ENCODE measurements at regions not wholly inside any gene's neighbourhood (a gene's known extent, or its start where the extent isn't known, plus 50 kb on each side); places are given as distances from the start of the nearest gene placed in this dataset.
"Not testable (repeated sequence)": the region's sequence is repeated elsewhere in the genome, so short reads cannot be mapped to it uniquely, and the experiment has no call there.

DNA sequence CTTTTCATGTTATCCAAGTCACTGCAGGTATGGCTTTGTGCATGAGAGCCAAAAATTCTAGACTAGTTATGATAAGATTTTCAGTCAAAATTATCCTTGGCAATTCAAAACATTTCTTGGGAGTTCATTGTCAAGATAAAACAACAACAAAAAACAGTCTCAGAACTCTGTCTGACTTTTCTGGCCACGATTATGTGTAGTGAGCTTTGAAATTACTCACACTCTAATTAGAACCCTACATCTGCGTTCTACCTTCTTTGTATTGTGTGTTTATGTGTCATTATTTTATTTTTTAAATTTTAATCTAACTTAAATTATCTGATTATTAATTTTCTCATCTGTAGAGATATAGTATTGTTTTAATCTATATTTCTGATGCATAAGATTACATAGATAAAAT lies 459.2 kb downstream of the FRK start:
- H3K4me3 Mint-ChIP-seq (ENCODE audit: low read depth, unreplicated experiment), result no peak overlapping the region
- H3K27me3 Mint-ChIP-seq (ENCODE audit: unreplicated experiment), result no peaks in the 10 kb centered on the region
- no peaks in the 10 kb centered on the region for H3K4me1 Mint-ChIP-seq (ENCODE audit: low read depth, unreplicated experiment)
- H3K9me3 Mint-ChIP-seq (ENCODE audit: low read depth, unreplicated experiment), result peaks cover 4% of the 10 kb centered on the region
- BruUV-seq (replicated peaks), result no TSS peak
- no peak overlapping the region for H3K27ac Mint-ChIP-seq (ENCODE audit: unreplicated experiment)
- no peak for DNase-seq
- intact Hi-C loops (cut with micrococcal nuclease; ENCODE audit: unreplicated experiment), result no loop called here
- CTCF ChIA-PET, result interaction anchor here (0.7 kb wide), 1 partner anchor 117 kb away, joined by 3 read pairs; no protein-coding TSS in a partner anchor
- no peaks in the 10 kb centered on the region for H3K36me3 Mint-ChIP-seq (ENCODE audit: insufficient read depth, unreplicated experiment)
- TF ChIP-seq, protein P1, sequence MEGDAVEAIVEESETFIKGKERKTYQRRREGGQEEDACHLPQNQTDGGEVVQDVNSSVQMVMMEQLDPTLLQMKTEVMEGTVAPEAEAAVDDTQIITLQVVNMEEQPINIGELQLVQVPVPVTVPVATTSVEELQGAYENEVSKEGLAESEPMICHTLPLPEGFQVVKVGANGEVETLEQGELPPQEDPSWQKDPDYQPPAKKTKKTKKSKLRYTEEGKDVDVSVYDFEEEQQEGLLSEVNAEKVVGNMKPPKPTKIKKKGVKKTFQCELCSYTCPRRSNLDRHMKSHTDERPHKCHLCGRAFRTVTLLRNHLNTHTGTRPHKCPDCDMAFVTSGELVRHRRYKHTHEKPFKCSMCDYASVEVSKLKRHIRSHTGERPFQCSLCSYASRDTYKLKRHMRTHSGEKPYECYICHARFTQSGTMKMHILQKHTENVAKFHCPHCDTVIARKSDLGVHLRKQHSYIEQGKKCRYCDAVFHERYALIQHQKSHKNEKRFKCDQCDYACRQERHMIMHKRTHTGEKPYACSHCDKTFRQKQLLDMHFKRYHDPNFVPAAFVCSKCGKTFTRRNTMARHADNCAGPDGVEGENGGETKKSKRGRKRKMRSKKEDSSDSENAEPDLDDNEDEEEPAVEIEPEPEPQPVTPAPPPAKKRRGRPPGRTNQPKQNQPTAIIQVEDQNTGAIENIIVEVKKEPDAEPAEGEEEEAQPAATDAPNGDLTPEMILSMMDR (IDR thresholded peaks at IDR 0.05; ENCODE audit: unreplicated experiment), result no peak

DNA sequence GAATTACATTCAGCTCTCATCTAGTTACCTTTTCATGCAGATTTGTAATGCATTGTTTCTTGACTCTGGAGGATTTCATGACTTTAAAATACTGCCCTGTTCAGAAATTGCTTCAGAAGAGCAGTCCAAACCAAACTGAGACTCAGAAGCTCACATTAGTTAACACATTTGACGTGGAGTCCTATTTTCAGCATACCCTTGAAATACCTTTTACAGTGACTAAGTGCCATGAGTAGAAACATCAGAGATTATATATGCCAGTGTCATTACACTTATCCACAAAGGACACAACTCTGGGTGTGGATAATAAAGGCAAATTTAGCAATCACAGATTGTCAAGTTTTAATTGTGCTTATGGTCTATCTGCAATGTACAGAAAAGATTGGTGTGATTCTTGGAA lies 459.6 kb downstream of the FRK start:
- H3K36me3 Mint-ChIP-seq (ENCODE audit: insufficient read depth, unreplicated experiment), result no peaks in the 10 kb centered on the region
- CTCF ChIA-PET, result interaction anchor here (0.7 kb wide), 1 partner anchor 117 kb away, joined by 3 read pairs; no protein-coding TSS in a partner anchor
- H3K9me3 Mint-ChIP-seq (ENCODE audit: low read depth, unreplicated experiment), result peaks cover 4% of the 10 kb centered on the region
- H3K27ac Mint-ChIP-seq (ENCODE audit: unreplicated experiment), result no peak overlapping the region
- TF ChIP-seq, protein P1 (IDR thresholded peaks at IDR 0.05; ENCODE audit: unreplicated experiment), result no peak
- H3K27me3 Mint-ChIP-seq (ENCODE audit: unreplicated experiment), result no peaks in the 10 kb centered on the region
- BruUV-seq (replicated peaks), result no TSS peak
- H3K4me3 Mint-ChIP-seq (ENCODE audit: low read depth, unreplicated experiment), result no peak overlapping the region
- intact Hi-C loops (cut with micrococcal nuclease; ENCODE audit: unreplicated experiment), result no loop called here
- DNase-seq, result no peak
- no peaks in the 10 kb centered on the region for H3K4me1 Mint-ChIP-seq (ENCODE audit: low read depth, unreplicated experiment)

DNA sequence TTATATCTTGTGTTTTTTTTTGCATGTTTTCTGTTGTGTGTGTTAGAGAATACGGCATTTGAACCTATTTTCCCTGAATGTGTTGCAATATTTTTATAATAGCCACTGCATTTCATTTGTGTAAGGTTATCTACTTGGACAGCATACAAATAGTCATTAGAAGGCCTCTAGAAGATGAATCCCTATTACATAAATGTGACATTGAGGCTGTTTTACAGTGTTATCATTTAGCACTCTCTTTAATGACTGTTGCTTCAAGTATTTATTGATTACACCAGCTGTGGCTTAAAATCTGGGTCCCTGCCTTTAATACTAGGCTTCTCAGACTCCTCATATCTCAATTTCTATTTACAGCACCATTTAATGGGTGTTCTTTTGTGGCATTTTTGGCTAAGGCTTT lies 465.8 kb downstream of the FRK start:
- CTCF ChIA-PET, result no interaction called here
- Mint-ChIP-seq H3K4me1 (ENCODE audit: low read depth, unreplicated experiment) (no peaks in the 10 kb centered on the region), H3K27me3 (ENCODE audit: unreplicated experiment) (no peaks in the 10 kb centered on the region), H3K27ac (ENCODE audit: unreplicated experiment) (no peak overlapping the region), H3K9me3 (ENCODE audit: low read depth, unreplicated experiment) (peaks cover 4% of the 10 kb centered on the region), H3K4me3 (ENCODE audit: low read depth, unreplicated experiment) (no peak overlapping the region), H3K36me3 (ENCODE audit: insufficient read depth, unreplicated experiment) (no peaks in the 10 kb centered on the region)
- no TSS peak for BruUV-seq (replicated peaks)
- intact Hi-C loops (cut with micrococcal nuclease; ENCODE audit: unreplicated experiment), result no loop called here
- TF ChIP-seq, protein P1 (IDR thresholded peaks at IDR 0.05; ENCODE audit: unreplicated experiment), result no peak
- DNase-seq, result no peak

DNA sequence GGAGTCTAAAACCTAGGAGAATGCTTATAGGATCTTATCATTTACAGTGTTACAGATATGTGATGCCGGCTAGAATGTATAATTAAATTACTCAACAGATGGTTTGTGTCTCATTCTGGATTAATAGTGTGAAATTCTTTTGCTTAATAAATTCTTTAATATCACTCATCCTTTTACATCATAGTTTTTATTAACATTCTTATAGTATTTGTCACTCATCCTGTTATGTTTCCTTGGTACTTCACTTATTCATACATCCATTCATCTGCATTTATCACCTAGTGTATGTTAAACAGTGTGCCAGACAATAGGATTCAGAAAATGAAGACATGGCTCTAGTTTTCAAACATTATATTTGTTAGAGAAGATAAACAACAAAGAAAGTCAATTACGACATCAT lies 468.7 kb downstream of the FRK start:
- no TSS peak for BruUV-seq (replicated peaks)
- no peaks in the 10 kb centered on the region for H3K4me1 Mint-ChIP-seq (ENCODE audit: low read depth, unreplicated experiment)
- intact Hi-C loops (cut with micrococcal nuclease; ENCODE audit: unreplicated experiment), result no loop called here
- TF ChIP-seq, protein P1 (IDR thresholded peaks at IDR 0.05; ENCODE audit: unreplicated experiment), result no peak
- no peak overlapping the region for H3K4me3 Mint-ChIP-seq (ENCODE audit: low read depth, unreplicated experiment)
- no peaks in the 10 kb centered on the region for H3K36me3 Mint-ChIP-seq (ENCODE audit: insufficient read depth, unreplicated experiment)
- H3K9me3 Mint-ChIP-seq (ENCODE audit: low read depth, unreplicated experiment), result no peaks in the 10 kb centered on the region
- no peaks in the 10 kb centered on the region for H3K27me3 Mint-ChIP-seq (ENCODE audit: unreplicated experiment)
- H3K27ac Mint-ChIP-seq (ENCODE audit: unreplicated experiment), result no peak overlapping the region
- DNase-seq, result no peak
- CTCF ChIA-PET, result no interaction called here

DNA sequence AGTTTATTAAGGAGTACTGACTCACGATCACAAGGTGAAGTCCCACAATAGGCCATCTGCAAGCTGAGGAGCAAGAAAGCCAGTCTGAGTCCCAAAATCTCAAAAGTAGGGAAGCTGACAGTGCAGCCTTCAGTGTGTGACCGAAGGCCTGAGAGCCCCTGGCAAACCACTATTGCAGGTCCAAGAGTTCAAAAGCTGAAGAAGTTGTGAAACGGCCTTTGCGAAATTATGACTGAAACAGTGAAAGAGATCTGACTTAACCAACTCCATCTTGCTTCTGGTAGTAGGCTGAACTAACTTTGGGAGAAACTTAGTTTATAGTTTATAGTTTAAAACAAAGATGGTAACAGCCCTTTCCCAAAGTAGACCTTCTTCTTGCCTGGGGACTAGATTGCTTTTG lies 471.6 kb downstream of the FRK start:
- DNase-seq; intact Hi-C loops (cut with micrococcal nuclease; ENCODE audit: unreplicated experiment); H3K27me3 Mint-ChIP-seq (ENCODE audit: unreplicated experiment); H3K4me3 Mint-ChIP-seq (ENCODE audit: low read depth, unreplicated experiment); H3K9me3 Mint-ChIP-seq (ENCODE audit: low read depth, unreplicated experiment); H3K36me3 Mint-ChIP-seq (ENCODE audit: insufficient read depth, unreplicated experiment); BruUV-seq (replicated peaks); H3K27ac Mint-ChIP-seq (ENCODE audit: unreplicated experiment); CTCF ChIA-PET; H3K4me1 Mint-ChIP-seq (ENCODE audit: low read depth, unreplicated experiment): not testable (repeated sequence)

Data from Calu3 (cell line).